GM21528 (cell line): ENCODE measurements at regions not wholly inside any gene's neighbourhood (a gene's known extent, or its start where the extent isn't known, plus 50 kb on each side); places are given as distances from the start of the nearest gene placed in this dataset.
"Not testable (repeated sequence)": the region's sequence is repeated elsewhere in the genome, so short reads cannot be mapped to it uniquely, and the experiment has no call there.

Experiments
- ATAC-seq: cut with Tn5 transposase; IDR thresholded peaks from one replicate; pipeline ENCODE4 v1.9.1; 2021; ENCODE audit warnings: mild to moderate bottlenecking, moderate library complexity; ENCODE audit not compliant: unreplicated experiment, low FRiP score

GRCh38 chr16:29126057-29126494, 141.2 kb downstream of the LAT start:
- no peak for ATAC-seq

DNA sequence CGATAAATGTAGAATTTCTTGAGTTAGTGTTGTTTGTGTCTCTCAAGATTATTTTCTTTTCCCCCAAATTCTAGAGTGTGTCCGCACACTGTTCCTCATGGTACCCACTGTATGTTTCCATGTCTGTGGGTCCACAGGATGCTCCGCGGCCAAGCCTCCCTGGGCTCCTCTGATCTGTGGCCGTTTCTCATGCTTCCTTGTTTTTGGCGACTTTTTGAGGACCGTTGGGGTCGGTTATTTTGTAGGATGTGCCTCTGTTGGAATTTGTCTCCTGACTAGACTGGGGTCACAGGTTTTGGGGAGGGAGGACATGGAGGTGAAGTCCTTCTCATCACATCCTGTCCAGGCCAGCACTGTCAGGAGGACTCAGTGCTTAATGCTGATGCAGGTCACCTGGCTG, 140.0 kb downstream of the LAT start:
- ATAC-seq: no peak

- ATAC-seq: not testable (repeated sequence)
These were observed 139.3 kb downstream of the LAT start for GRCh38 chr16:29124162-29124561.

DNA sequence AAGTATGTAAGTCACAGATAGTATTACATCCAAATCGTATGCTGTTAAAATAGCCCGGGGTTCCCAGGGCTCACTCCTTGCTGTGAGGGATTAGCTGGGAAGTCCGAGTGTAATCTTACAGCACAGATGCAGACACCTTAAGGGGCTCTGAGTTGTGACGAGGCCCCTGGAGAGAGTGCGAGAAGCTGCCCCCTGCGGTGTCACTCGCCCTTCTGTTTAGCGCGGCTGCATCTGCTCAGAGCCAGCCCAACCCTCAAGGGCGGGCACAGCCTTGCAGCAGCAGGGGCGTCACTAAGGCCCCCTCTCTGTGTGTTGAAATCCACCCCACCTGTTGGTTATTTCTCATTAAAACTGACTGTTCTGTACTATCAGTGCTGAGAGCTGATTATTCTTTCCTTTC, 135.8 kb downstream of the LAT start:
- ATAC-seq: not testable (repeated sequence)

DNA sequence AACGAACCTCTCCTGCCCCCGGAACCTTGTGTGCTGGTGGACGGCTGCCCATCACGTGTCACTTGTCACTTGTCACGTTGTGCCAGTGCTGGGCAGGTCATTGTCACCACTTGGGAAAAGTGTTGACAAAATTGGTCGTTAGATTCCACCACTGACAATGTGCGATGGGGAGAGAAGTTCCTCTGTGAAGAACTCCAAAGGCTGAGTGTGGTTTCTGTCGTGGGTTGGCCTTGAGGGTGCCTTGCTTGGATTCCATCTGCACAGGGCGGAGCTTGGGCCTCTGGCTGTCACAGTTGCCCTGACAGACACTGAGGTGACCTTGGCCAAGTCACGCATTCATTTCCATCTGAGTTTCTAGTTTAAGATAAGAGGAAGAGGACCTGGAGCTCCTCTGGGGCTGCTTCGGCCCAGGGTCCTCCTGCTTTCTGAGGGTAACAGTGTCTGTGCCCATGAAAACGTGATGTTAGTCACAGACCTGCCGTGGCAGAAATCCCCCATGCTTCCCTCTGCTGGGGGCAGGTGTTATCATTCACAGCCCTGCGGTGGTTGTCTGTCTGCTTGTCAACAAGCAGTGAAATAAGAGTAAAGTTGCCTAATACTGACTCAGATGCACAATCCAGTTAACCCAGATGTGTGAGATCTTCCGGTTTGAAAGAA, 133.6 kb downstream of the LAT start:
- ATAC-seq: not testable (repeated sequence)

- no peak for ATAC-seq
These were observed 132.8 kb downstream of the LAT start for GRCh38 chr16:29117631-29118030.

- no peak for ATAC-seq
These were observed 132.1 kb downstream of the LAT start for GRCh38 chr16:29116980-29117379.

DNA sequence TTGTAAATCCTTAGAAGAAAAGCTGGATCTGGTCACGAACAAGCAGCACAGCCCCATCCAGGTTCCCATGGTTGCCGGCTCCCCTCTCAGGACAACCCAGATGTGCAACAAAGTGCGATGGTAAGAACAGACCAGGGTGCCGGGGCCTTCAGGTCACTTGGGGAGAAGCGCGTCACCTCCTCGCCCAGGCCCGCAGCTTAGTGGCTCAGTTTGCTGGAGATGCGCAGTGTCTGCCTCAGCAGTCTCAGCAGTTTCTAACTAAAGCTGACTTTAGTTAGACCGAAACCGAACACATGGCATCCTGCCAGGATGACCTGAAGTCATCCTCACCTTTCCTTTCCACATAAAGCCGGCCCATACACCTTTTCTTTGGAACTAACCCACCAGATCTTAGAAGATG, 131.4 kb downstream of the LAT start:
- ATAC-seq: not testable (repeated sequence)

DNA sequence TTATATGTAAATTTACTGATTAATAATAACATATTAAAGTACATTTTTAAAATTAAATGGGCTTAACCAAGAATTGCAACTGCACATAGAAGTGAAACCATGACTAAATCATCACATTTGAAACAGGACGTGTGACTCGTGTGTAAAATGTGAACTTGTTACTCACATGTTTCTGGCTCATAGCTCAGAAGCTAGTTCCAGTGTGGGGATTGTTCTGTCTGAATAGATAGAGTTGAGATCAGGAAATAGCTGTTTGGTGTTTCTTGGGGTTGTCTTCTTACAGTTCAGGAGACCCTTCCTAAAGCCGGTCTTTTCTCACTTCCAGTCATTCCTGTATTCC, 130.9 kb downstream of the LAT start:
- not testable (repeated sequence) for ATAC-seq

DNA sequence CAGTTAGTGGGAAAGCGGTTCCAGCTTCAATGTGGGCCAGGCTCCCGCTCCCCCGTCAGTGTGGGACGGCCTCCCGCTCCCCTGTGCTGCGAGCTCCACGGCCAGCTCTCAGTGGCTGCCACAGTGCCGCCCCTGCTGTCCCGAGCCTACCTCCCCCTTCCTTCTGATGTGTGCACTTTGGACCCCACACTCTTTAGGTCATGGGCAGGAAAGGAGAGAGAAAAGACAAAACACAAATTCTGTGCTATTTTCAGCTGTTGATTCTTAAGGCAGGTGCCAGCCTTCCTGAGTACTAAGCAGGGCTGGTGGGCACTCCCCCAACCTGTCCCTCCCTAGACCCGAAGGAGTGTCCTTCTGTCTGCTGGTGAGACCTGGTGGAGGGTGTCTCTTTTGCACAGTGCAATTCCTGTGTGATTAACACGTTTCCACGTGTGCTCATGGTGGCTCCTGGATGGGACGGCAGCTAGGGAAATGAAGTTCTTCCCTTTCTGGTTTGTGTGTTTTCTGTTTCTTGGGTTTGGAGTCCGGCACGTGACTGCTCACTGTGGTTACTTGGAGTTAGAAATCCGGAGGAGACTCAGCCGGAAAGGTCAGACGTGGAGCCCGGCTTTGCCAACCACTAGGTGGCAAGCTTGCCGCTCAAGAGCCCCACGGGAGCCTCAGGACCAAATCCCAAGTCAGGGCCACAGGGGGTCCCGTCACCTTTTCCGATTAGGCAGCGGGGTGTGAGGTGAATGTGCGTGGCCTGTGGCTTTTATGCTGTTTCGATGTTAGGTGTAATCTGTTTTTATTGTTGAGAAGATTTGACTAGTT, 130.3 kb downstream of the LAT start:
- ATAC-seq: not testable (repeated sequence)

DNA sequence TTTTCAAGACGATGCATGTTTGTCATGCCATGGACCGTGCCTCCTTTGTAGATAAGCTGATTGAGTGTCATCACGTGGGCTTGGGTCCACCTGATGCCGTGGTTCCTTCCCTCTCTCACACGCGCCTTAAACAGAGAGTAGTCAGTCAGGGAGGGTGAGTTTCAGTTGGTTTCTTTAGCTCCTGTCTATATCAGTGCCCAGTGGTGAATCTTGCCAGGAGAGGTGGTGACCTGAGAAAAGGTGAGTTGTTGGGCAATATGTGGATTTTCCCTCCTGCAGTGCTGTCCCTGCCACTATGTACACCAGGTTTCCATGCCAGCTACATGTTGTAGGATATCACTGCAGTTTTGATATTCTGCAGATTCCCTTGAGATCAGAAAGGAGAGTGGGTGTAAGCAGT, 129.7 kb downstream of the LAT start:
- no peak for ATAC-seq

DNA sequence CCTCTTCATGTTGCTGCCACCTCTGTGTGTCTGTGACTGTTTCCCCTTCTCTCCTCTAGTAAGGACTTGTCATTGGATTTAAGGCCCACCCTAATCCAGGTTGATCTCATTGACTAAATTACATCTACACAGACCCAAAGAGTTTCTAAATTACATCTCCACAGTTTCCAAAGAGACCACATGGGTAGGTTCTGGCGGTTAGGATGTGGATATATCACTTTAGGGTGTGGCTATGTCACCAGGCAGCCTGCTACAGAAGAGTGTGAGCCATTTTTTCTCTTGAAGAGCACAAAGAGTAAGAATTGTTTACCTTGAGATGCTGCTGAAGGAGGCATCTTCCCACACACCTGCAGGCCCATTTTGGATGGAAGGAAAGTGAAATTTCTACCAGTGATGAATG, 128.6 kb downstream of the LAT start:
- not testable (repeated sequence) for ATAC-seq

- ATAC-seq: no peak
These were observed 128.0 kb downstream of the LAT start for GRCh38 chr16:29112755-29113347.

DNA sequence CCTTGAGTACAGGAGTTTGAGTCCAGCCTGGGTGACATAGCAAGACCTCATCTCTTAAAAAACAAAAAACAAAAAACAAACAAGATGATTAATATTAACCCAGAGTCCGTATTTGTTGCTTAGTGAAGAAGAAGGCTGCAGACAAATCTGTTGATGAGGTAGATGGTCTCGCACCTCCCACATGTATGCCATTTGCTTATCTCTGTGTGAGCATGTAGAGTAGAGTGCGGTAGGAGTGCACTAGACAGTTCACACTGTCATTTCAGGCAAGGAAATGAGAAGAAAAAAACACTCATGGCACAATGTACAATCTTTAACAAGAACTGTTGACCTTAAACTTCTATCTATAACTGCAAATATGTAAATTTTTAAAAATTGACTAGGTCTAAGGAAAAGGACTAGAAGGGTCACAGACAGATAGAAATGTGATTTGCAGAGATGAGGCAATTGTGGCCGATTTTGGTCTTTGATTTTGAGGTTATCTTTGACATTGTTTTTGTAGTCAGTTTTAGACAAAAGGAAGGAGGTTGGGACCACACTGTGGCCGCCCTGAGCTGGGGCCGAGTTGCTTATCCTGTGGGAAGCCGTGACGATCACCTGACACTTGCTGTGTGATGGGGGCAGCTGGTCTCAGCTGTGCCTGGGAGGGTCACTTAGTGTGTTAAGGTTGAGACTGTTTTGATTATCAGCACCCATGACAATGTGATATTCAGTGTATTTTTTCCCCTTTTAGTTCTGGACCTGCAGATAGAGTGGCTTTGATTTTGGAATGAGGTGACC, 127.2 kb downstream of the LAT start:
- ATAC-seq: not testable (repeated sequence)

DNA sequence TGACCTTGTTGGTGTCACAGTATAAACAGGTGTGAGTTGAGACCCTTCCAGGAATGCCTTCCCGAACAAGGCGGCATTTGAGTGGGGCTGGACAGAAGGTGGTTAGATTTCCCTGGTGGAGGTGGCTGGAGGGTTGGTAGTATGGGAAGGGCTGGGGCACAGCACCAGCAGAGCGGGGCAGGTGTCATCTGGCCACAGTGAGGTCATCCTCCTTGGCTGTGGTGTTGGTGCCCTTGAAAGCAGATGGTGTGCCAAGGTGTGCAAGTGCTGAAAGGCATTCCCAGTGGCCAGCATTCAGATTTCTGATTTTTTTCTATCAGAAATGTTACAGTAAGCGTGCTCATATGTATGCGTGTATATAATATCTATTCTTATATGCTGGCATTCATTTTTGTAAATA, 126.6 kb downstream of the LAT start:
- ATAC-seq: no peak

GRCh38 chr16:29108625-29109169, 123.8 kb downstream of the LAT start:
- ATAC-seq: not testable (repeated sequence)

GRCh38 chr16:29107299-29107698, 122.4 kb downstream of the LAT start:
- no peak for ATAC-seq

DNA sequence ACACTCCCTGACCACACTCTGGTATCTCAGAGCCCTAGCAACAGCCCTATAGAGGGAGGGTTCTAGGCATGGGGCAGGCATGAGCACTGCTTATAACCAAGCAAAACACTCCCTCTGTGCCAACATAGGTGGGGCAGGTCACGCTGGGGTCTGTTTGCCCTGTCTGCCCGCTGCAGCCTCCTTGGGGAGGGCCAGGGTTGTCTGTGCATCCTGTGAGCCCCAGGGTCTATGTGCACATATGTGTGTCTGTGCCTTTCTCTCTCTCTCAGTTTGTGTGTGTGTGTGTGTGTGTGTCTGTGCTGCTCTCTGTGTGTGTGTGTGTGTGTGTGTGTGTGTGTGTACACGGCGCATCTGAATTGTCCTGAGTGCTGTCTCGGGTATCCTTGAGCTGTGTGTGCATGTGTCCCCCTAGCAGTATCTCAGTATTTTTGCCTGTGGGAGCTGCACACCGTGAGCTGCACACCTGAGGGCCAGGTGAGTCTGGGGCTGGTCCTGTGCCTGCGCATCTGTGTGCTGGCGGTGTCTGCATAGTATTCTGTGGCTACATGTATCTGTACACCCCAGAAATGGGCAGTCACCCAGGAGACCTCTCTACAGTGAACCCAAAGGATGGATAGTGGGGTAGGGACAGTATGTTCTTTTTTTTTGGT, 121.5 kb downstream of the LAT start:
- not testable (repeated sequence) for ATAC-seq

GRCh38 chr16:29104600-29104999, 119.7 kb downstream of the LAT start:
- not testable (repeated sequence) for ATAC-seq

DNA sequence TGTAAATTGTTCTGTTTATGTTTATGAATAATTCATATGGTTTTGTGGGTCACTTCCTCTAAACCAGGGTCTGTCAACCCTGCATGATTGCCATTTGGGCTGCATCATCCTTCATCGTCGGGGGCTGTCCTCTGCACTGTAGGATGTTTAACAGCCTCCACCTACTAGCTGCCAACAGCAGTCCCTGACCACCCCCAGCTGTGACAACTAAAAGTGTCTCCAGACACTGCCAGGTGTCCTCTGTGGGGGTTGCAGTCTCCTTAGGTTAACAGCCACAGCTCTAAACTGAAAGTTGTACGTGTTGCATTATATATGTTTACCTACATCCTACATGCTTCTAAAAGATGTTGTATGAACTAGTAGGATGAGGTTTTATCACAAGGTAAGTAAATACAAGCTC, 113.1 kb downstream of the LAT start:
- not testable (repeated sequence) for ATAC-seq
